ENCODE measurements at regions not wholly inside any gene's neighbourhood (a gene's known extent, or its start where the extent isn't known, plus 50 kb on each side); places are given as distances from the start of the nearest gene placed in this dataset.

- no peak for TF ChIP-seq CTCF (IDR thresholded peaks at IDR 0.05)
- no peak for TF ChIP-seq POLR2A (IDR thresholded peaks at IDR 0.05)
- DNase-seq: no peak
- intact Hi-C loops (cut with DNase I): no loop called here
- WGBS, 4 donors: 75 to 91% (median 83%) methylated on average over 1 of the region's 1 CpG
- ATAC-seq: no peak
- H3K9me3 ChIP-seq: peaks cover 0 to 3% (median 0%) of the 10 kb centered on the region in 12 donors
- no peak overlapping the region for H3K4me3 ChIP-seq
- H3K36me3 ChIP-seq: no peaks in the 10 kb centered on the region
- H3K4me1 ChIP-seq: no peaks in the 10 kb centered on the region
- no peaks in the 10 kb centered on the region for H3K27me3 ChIP-seq
- no peak overlapping the region for H3K27ac ChIP-seq
Observed at GRCh38 chr4:178082906-178083305, 640.7 kb upstream of the AGA start.

- intact Hi-C loops (cut with DNase I): no loop called here
- no peak for TF ChIP-seq CTCF (IDR thresholded peaks at IDR 0.05)
- no peak for TF ChIP-seq POLR2A (IDR thresholded peaks at IDR 0.05)
- Histone ChIP-seq H3K27me3 (no peaks in the 10 kb centered on the region), H3K36me3 (no peaks in the 10 kb centered on the region), H3K9me3 (peaks cover 0 to 3% (median 0%) of the 10 kb centered on the region in 12 donors), H3K27ac (no peak overlapping the region), H3K4me3 (no peak overlapping the region), H3K4me1 (no peaks in the 10 kb centered on the region)
- WGBS, 4 donors: 86 to 92% (median 91%) methylated on average over 5 of the region's 5 CpGs
- DNase-seq (no peak), ATAC-seq (no peak)
Observed at GRCh38 chr4:178083968-178084367, 641.7 kb upstream of the AGA start.

GRCh38 chr4:178086320-178086719, 644.1 kb upstream of the AGA start:
- Histone ChIP-seq H3K9me3 (peaks cover 0 to 2% (median 0%) of the 10 kb centered on the region in 12 donors), H3K4me1 (no peaks in the 10 kb centered on the region), H3K4me3 (no peak overlapping the region), H3K27me3 (no peaks in the 10 kb centered on the region), H3K36me3 (no peaks in the 10 kb centered on the region), H3K27ac (no peak overlapping the region)
- intact Hi-C loops (cut with DNase I): no loop called here
- TF ChIP-seq CTCF (IDR thresholded peaks at IDR 0.05): no peak
- no peak for TF ChIP-seq POLR2A (IDR thresholded peaks at IDR 0.05)
- ATAC-seq (no peak), DNase-seq (no peak)
- WGBS, 4 donors: 24 to 38% (median 36%) methylated on average over 2 of the region's 2 CpGs

- Histone ChIP-seq H3K27me3 (no peaks in the 10 kb centered on the region), H3K4me3 (no peak overlapping the region), H3K27ac (no peak overlapping the region), H3K36me3 (no peaks in the 10 kb centered on the region), H3K4me1 (no peaks in the 10 kb centered on the region), H3K9me3 (no peaks in the 10 kb centered on the region)
- WGBS, 4 donors: 88 to 89% (median 88%) methylated on average over 20 of the region's 20 CpGs
- DNase-seq: peak in 2 of 5 donors; percentile 18 to 30
- intact Hi-C loops (cut with DNase I): no loop called here
- TF ChIP-seq CTCF (IDR thresholded peaks at IDR 0.05): no peak
- TF ChIP-seq POLR2A (IDR thresholded peaks at IDR 0.05): no peak
- ATAC-seq: no peak
Observed at GRCh38 chr4:178090640-178091411, 648.6 kb upstream of the AGA start.

Measured in heart left ventricle (tissue), 16 donors.